IPS-NIHi7 (cell line): ENCODE measurements at regions not wholly inside any gene's neighbourhood (a gene's known extent, or its start where the extent isn't known, plus 50 kb on each side); places are given as distances from the start of the nearest gene placed in this dataset.
"Not testable (repeated sequence)": the region's sequence is repeated elsewhere in the genome, so short reads cannot be mapped to it uniquely, and the experiment has no call there.

ENCODE experiments used
- DNase-seq: peaks from one replicate; pipeline ENCODE4 v3.0.0; 2012; ENCODE audit warnings: mixed read lengths; ENCODE audit errors: extremely low spot score

- DNase-seq, result not testable (repeated sequence)
These were observed 1891.0 kb upstream of the CDH9 start for GRCh38 chr5:28929366-28929765.

- not testable (repeated sequence) for DNase-seq
These were observed 1890.0 kb upstream of the CDH9 start for GRCh38 chr5:28928327-28928790.

DNA sequence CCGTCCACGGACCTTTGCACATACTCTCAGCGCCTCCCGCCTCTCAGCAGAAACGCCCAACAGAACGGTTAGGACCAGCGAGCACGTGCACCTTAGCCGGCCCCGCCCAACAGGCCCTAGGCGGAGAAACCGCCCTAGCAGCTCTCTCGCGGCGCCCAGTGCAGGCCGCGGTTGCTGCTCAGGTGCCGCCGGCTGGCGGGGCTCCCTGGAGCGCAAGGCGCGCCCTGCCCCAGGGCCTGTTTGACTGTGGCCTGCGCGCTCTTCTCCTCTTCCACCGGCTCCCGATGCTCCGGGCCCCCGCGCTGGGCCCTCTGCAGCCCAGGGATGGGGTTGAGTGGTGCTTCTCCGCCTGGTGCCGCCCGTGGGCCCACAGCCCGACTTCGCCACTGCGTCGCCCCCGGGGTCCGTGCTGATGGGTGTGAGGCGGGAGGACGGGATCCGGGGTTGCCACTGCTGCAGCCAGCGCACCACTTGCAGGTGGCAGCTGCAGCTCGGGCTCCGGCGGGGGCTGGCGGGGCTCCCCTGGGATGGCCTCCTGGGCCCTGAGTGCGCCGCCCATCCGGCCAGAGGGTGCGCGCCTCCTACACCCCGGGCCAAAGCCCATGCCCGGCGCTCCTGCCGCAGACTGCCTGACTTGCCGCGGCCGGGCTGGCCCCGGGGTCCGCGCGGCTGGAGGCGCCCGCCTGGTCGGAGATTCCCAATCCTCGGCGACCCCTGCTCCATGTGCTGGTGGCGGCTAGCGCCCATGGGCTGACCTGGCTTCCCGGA, 1889.4 kb upstream of the CDH9 start:
- no peak for DNase-seq

DNA sequence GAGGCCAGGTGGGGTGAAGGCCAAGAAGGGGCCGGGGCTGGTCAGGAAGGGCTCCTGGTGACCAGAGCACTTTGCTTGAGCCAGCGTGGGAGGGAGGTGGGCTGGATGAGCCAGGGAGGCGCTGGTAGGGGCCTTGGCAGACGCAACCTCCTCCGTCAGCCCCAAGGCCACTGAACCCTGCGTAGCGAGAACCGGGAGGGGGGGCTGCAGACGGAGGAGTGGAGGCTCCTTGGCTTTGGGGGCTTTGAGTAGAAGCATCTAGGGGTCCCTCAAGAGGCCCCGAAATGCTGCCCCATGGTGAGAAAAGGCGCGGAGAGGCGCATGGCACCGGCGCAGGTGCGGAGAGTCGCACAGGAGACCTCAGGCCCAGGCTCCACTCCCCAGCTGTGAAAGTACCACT, 1888.0 kb upstream of the CDH9 start:
- no peak for DNase-seq

- no peak for DNase-seq
These were observed 1879.2 kb upstream of the CDH9 start for GRCh38 chr5:28917631-28918030.

GRCh38 chr5:28914297-28914696, 1875.9 kb upstream of the CDH9 start:
- no peak for DNase-seq

DNA sequence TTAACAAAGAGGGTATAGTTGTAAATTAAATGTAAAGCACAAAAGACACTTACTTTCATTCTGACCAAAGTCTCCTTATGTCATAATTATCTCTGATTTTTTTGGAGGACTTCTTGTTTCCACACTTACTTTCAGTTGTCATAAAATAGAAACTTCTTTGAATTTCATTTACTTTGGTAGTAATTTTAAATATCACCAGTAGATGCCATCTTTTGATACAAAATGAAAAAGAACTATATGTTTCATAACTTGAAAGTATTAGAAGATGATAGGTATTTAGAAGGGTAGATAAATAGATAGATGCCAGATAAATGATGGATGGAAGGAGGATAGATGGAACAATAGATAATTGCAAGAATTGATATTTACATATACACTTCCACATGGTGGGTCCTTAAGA, 1865.3 kb upstream of the CDH9 start:
- no peak for DNase-seq

GRCh38 chr5:28896949-28897348, 1858.6 kb upstream of the CDH9 start:
- DNase-seq, result no peak

DNA sequence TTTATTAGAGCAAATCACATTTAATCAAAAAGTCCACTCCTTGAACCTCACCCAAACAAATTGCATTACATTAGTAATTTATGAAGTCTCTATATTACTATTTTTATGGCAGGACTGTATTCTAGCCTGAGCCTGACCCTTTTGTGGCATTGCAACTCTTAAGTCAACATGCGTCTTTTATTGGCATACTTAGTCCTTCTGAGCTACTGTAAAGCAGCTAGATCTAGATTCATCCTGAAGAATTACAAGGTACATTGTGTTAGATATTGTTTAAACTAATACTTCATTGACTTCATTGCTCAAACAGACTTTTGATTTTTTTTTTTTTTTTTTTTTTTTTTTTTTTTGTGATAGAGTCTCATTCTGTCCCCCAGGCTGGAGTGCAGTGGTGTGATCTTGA, 1842.5 kb upstream of the CDH9 start:
- DNase-seq, result no peak

- DNase-seq, result no peak
These were observed 1838.7 kb upstream of the CDH9 start for GRCh38 chr5:28877050-28877449.

DNA sequence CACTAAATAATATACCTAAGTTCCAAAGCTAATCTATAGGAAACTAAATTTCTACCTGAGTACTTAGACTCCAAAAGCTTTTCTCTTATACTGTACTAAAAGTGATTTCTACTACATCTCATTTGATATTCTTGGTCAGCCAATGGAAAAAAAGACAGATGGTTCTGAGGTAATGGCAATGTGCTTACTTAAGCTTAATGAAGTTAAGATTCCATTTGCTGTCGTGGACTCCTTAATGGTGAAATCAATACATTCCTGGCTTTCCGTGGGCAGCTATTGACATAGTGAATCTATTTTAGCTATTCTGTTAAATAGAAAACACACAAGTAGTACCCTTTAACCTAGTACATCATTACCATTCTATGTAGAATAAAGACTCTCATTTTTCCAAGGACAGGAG, 1825.6 kb upstream of the CDH9 start:
- no peak for DNase-seq

DNA sequence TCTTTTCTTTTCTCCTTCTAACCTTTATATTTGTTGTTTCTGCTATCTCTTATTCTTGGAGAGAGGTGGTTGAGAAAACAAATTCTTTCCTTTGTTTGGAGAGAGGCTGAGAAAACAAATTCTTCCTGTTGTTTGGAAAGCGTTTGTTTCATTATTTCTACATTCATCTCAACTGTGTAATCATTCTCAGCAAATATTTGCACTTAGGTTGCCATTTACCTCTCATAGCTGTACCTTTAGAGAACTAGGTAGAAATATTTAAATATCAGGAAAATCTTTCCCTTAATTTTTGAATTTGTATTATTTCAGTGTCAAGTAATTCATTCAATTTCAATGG, 1824.4 kb upstream of the CDH9 start:
- DNase-seq, result no peak

GRCh38 chr5:28862137-28862859, 1823.9 kb upstream of the CDH9 start:
- DNase-seq, result no peak

DNA sequence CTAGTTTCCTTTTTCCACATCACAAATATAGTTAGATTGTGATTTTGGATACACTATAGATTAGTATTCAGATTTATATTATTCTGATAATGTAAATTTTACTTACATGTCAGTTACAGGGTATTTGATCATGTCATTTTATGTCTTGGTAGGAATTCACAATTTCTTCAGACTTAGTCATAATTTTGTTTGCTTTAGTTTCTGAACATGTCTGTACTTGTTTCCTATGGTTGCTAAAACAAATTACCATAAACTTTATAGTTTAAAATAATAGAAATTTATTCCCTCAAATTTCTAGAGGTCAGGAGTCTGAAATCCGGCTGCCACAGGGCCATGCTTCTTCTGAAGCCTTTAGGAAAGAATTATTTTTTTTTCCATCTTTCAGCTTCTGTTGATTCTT, 1817.2 kb upstream of the CDH9 start:
- no peak for DNase-seq

GRCh38 chr5:28850320-28850921, 1812.0 kb upstream of the CDH9 start:
- DNase-seq, result no peak

- no peak for DNase-seq
These were observed 1792.7 kb upstream of the CDH9 start for GRCh38 chr5:28831042-28831441.

DNA sequence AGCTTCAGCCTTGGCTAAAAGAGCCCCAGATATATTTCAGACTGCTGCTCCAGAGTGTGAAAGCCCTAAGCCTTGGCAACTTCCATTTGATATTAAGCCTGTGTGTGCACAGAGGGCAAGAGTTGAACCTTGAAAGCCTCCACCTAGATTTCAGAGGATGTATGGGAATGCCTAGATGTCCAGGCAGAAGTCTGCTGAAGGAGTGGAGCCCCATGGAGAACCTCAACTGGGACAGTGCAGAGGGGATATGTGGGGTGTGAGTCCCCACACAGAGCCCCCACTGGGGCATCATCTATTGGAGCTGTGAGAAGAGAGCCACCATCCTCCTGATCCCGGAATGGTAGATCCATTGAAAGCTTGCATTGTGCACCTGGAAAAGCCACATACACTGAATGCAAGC, 1784.8 kb upstream of the CDH9 start:
- no peak for DNase-seq

GRCh38 chr5:28822071-28822470, 1783.7 kb upstream of the CDH9 start:
- no peak for DNase-seq

GRCh38 chr5:28810751-28811136, 1772.4 kb upstream of the CDH9 start:
- DNase-seq, result no peak

DNA sequence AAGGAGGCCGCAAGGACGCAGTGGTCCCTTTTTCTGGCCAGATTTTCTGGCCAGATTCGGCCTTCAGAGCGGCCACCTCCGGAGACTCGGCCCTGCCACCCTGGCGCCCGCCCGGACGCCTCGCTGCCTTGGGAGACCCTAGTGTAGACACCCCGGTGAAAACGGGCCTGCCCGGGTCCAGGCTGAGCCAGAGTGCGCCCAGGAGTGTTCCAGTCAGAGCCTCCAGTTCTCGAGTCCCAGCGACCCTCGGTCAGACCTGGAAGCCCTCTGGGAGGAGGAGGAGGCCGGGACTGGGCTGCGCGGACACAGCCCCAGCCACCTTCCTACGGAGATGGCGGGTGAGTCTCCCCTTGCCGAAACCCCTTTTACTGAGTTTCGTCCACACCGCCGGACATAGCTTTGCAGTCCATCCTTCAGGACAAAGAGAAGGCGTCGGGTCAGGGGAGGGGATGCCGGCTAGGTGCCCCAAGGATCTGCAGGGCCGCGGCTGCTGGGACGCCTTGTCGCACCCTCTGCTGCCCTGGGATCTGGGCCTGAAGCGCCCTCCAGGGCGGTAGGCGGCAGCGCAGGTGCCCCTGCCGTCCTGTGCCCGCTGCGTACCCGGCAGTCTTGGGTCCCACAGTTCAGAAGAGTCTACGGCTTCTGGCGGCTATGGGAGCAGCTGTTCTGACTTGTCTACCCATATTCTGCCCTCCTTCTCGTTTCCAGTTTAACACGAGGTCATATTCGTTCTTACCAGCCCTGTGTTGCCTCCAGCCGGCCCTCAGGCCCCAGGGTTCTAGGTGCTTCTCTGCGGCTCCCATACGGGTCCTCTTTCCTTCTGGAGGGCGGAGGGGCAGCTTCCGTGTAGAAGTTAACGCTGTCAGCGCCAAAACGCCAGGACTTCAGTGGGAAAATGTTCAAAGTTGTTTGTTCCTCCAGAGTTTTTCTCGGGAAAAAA, 1771.7 kb upstream of the CDH9 start:
- no peak for DNase-seq

- no peak for DNase-seq
These were observed 1770.8 kb upstream of the CDH9 start for GRCh38 chr5:28808967-28809810.
